Adrenal gland (tissue), 9 donors: ENCODE measurements at regions not wholly inside any gene's neighbourhood (a gene's known extent, or its start where the extent isn't known, plus 50 kb on each side); places are given as distances from the start of the nearest gene placed in this dataset.

ENCODE experiments used
- DNase-seq, 7 donors: peaks; one replicate each; pipeline ENCODE4 v3.0.0-alpha.2; 2019 to 2020
- H3K27ac ChIP-seq, 5 donors: fragments of 200-600 bp; sonication (generic) in 4 of 5; 1 replicate in 3 of 5; 2 replicates in 2 of 5; pipeline versions ENCODE4 v1.5.1 to v1.8.0; 2016 to 2020; ENCODE audit warnings: mild to moderate bottlenecking in 1 of 5
- H3K27me3 ChIP-seq: fragments of 200-600 bp; 2 replicates; pipeline ENCODE4 v1.8.0; 2021
- H3K36me3 ChIP-seq, 2 donors: fragments of 200-600 bp; replicated peaks in 1 of 2; 1 replicate in 1 of 2; 2 replicates in 1 of 2; pipeline versions ENCODE4 v1.5.1 to v1.8.0; 2018 to 2022
- H3K4me1 ChIP-seq, 2 donors: fragments of 200-600 bp; replicated peaks in 1 of 2; 1 replicate in 1 of 2; 2 replicates in 1 of 2; pipeline versions ENCODE4 v1.5.1 to v1.8.0; 2018 to 2021
- H3K4me3 ChIP-seq, 4 donors: fragments of 200-600 bp; sonication (generic) in 3 of 4; one replicate each; pipeline ENCODE4 v1.5.1; 2016 to 2018
- H3K9me3 ChIP-seq, 3 donors: fragments of 200-600 bp; sonication (generic) in 1 of 3; replicated peaks in 1 of 3; 1 replicate in 2 of 3; 2 replicates in 1 of 3; pipeline versions ENCODE4 v1.5.1 to v1.8.0; 2016 to 2021
- POLR2A ChIP-seq, 2 donors: fragments of 450-650 bp; IDR thresholded peaks; one replicate each; pipeline ENCODE4 v1.6.1; 2017; ENCODE audit warnings: antibody characterized with exemption in 2 of 2, mild to moderate bottlenecking in 2 of 2, moderate library complexity in 1 of 2
- WGBS, 4 donors: extraction: QIAGEN DNeasy Blood & Tissue Kit in 2 of 4; methylation state at CpG; one replicate each; pipeline versions ENCODE4 v1.1.5 to v1.1.7; 2013 to 2017; 5-methylcytosine and 5-hydroxymethylcytosine counted together
- intact Hi-C, 2 donors: fragments of 100-400 bp; cut with DNase I; formaldehyde crosslinking; loops; one replicate each; pipeline versions ENCODE4 v1.14.1 to v1.15.0; 2022 to 2023
- TF ChIP-seq, protein P1 (sequence below), 6 experiments: fragments of 450-650 bp in 4 of 6; fragments of 200-600 bp in 2 of 6; sonication (generic) in 1 of 6; IDR thresholded peaks; 1 replicate in 5 of 6; 2 replicates in 1 of 6; pipeline versions ENCODE4 v1.5.1 to v1.8.0; 2016 to 2021; ENCODE audit warnings: antibody characterized with exemption in 6 of 6, mild to moderate bottlenecking in 2 of 6, moderate library complexity in 1 of 6
- donor health status: healthy with polysubstance abuse.
- donor health status: Bipolar disorder and iron deficiency.
- donor health status: DM: yes; HTN: yes; CAD: no.
- donor health status: DM: no; HTN: no; CAD: no.
- donor health status: DM: no; HTN: no; CAD: no.

DNA sequence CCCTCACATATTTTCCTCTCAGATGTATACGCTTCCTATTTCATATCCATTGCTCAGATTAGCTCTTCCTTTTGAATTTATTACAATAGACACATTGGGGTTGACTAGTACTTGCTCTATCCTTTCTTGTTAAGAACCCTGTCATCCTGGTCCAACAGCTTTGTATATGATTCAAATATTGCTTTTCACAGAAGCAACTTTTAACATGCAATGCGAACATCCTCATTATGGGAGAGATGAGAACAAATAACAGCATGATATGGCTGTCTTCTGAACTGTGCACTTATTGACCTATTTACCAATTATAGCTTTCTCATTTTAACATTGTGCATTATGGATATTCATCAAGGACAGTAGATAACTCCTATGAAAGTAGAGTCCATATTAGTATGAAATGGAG, 510.8 kb downstream of the PTPRC start:
- WGBS, 4 donors = 88 to 95% (median 92%) methylated on average over 2 of the region's 2 CpGs

DNA sequence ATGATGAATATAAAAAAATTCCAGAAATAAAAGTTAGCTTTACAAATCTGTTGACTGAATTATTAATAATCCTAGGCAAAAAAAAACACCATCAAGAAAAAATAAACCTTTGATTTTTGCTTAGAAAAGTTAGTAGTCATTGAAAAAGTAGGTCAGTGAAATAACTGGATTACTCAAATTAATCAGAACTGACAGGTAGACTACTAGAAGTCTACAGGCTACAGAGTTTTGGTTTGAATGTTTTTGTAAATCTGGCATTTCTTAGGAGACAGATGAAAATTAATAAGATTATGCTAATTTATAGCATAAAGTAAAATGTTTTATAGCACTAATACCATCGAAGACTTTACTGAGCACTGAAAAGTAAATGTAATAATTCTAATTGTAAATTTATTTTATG, 511.9 kb downstream of the PTPRC start:
- intact Hi-C loops = no loop called here
- DNase-seq = no peak
- no peak overlapping the region for H3K27ac ChIP-seq
- H3K9me3 ChIP-seq = no peaks in the 10 kb centered on the region
- no peaks in the 10 kb centered on the region for H3K27me3 ChIP-seq
- WGBS, 4 donors = 85 to 96% (median 87%) methylated on average over 1 of the region's 1 CpG
- TF ChIP-seq POLR2A (IDR thresholded peaks at IDR 0.05) = no peak
- TF ChIP-seq, protein P1, sequence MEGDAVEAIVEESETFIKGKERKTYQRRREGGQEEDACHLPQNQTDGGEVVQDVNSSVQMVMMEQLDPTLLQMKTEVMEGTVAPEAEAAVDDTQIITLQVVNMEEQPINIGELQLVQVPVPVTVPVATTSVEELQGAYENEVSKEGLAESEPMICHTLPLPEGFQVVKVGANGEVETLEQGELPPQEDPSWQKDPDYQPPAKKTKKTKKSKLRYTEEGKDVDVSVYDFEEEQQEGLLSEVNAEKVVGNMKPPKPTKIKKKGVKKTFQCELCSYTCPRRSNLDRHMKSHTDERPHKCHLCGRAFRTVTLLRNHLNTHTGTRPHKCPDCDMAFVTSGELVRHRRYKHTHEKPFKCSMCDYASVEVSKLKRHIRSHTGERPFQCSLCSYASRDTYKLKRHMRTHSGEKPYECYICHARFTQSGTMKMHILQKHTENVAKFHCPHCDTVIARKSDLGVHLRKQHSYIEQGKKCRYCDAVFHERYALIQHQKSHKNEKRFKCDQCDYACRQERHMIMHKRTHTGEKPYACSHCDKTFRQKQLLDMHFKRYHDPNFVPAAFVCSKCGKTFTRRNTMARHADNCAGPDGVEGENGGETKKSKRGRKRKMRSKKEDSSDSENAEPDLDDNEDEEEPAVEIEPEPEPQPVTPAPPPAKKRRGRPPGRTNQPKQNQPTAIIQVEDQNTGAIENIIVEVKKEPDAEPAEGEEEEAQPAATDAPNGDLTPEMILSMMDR (IDR thresholded peaks at IDR 0.05) = no peak
- H3K4me1 ChIP-seq = no peaks in the 10 kb centered on the region
- H3K4me3 ChIP-seq = no peak overlapping the region
- no peaks in the 10 kb centered on the region for H3K36me3 ChIP-seq

More for the DNA sequence above, 510.8 kb downstream of the PTPRC start:
- TF ChIP-seq, protein P1 (IDR thresholded peaks at IDR 0.05) = no peak
- TF ChIP-seq POLR2A (IDR thresholded peaks at IDR 0.05) = no peak
- H3K36me3 ChIP-seq = no peaks in the 10 kb centered on the region
- H3K4me3 ChIP-seq = no peak overlapping the region
- intact Hi-C loops = no loop called here
- no peak overlapping the region for H3K27ac ChIP-seq
- no peak for DNase-seq
- no peaks in the 10 kb centered on the region for H3K4me1 ChIP-seq
- H3K27me3 ChIP-seq = no peaks in the 10 kb centered on the region
- no peaks in the 10 kb centered on the region for H3K9me3 ChIP-seq

DNA sequence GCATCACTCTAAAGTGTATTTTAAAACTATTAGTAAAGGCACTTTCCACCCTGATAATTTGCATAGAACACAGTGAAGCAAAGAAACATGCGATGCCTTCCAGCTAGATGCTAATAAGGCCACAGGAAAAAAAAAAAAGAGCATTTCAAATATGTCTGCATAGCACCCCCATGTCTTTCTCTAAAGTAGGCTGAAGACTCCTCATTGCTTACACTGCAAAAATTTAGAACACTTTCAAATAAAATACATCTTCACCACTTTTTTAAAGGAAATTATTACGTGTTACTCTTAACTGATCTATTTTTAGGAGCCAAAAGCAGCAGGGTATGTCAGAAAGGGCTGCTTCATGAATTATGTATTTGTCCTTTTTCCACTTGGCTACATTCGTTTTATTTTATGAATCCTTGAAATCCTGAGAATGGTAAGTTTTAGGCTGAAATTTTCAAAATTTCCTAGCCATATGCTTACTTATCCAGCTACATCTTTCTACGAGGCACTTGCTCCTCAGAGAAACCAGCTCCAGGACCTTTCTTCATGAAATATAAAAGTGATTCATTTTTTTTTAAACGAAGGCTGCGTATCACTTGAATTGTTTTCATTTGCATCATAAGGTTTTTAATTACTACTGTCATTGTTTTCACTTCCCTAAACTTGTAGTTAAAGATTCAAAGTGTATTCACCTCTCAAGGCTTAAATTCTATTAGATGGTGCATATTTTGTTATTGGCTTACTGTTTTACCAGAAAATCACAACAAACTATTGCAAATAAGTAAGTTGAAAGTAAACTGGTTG, 513.0 kb downstream of the PTPRC start:
- TF ChIP-seq POLR2A (IDR thresholded peaks at IDR 0.05) = no peak
- TF ChIP-seq, protein P1 (IDR thresholded peaks at IDR 0.05) = no peak
- H3K9me3 ChIP-seq = no peaks in the 10 kb centered on the region
- no peaks in the 10 kb centered on the region for H3K27me3 ChIP-seq
- H3K36me3 ChIP-seq = no peaks in the 10 kb centered on the region
- no peak overlapping the region for H3K27ac ChIP-seq
- no peak for DNase-seq
- no peaks in the 10 kb centered on the region for H3K4me1 ChIP-seq
- WGBS, 4 donors = 55 to 62% (median 61%) methylated on average over 6 of the region's 6 CpGs
- intact Hi-C loops = no loop called here
- H3K4me3 ChIP-seq = no peak overlapping the region

DNA sequence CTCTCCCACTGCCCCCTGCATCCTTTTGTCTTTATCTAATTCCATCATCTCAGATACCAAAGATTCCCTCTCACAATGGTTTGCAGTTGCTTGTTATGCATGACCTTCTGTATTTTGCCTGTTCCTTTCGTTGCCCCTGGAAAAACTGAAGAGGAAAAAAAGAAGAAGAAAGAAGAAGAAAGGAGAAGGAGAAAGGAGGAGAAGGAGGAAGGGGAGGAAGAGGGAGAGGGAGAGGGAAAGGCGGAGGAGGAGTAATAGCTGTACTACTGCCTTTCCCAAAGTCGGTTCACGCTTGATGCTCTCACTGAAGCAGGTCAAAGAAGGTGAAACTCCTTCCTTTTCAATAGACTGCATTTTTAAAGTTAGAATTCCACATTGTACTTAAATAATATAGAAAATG, 513.8 kb downstream of the PTPRC start:
- no peaks in the 10 kb centered on the region for H3K9me3 ChIP-seq
- H3K4me1 ChIP-seq = no peaks in the 10 kb centered on the region
- TF ChIP-seq, protein P1 (IDR thresholded peaks at IDR 0.05) = no peak
- TF ChIP-seq POLR2A (IDR thresholded peaks at IDR 0.05) = no peak
- H3K27ac ChIP-seq = no peak overlapping the region
- H3K27me3 ChIP-seq = no peaks in the 10 kb centered on the region
- no peak overlapping the region for H3K4me3 ChIP-seq
- intact Hi-C loops = no loop called here
- 58 to 79% (median 67%) methylated on average over 4 of the region's 4 CpGs for WGBS, 4 donors
- no peak for DNase-seq
- H3K36me3 ChIP-seq = no peaks in the 10 kb centered on the region
